ENCODE measurements at regions not wholly inside any gene's neighbourhood (a gene's known extent, or its start where the extent isn't known, plus 50 kb on each side); places are given as distances from the start of the nearest gene placed in this dataset.

- DNase-seq (ENCODE audit: low spot score) = no peak
Observed at GRCh38 chr13:106350208-106350607, 185.3 kb downstream of the EFNB2 start.

DNA sequence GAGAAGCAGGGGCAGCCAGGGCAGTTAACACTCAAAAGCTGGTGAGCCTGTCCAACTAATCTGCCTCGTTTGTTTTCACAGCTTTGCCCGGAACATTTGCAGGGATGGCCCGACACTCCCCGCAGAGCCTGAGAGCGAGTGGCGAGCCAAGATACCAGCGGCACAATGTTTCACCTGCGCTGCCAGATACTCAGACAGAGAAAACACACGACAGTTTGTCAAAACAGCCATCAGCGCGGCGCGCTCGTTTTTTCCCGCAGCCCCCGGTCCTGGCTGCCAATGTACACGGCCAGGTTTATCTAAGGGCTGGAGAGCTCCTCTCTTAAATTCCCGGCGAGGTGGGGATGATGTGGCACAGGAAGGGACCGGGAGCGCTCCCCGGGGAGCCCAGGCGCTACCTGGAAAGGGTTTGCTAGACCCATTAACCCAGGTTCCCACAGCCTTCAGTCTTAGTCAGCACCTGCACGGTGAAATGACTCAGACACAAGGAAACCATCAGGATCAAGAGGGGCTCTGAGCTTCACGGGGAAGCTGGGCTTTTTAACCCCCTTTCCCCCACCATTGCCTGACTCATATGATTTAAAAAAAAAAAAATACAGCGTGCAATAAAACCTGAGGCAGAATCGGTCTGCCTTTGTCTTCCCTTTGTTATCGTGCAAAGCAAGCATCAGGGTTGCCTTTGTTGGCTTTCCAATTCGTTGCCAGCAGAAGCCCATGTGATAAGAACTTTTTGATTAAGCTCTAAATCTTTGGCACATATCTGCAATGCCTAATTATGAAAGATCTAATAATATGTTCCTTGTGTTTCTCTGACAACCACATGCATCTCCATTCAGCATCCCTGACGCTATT, 186.2 kb downstream of the EFNB2 start:
- no peak for DNase-seq (ENCODE audit: low spot score)

GRCh38 chr13:106348075-106348840, 187.2 kb downstream of the EFNB2 start:
- peak; percentile 34 for DNase-seq (ENCODE audit: low spot score)

GRCh38 chr13:106344342-106344741, 191.1 kb downstream of the EFNB2 start:
- no peak for DNase-seq (ENCODE audit: low spot score)

GRCh38 chr13:106343836-106344235, 191.6 kb downstream of the EFNB2 start:
- DNase-seq (ENCODE audit: low spot score) = no peak

- no peak for DNase-seq (ENCODE audit: low spot score)
Observed at GRCh38 chr13:106340249-106340648, 195.2 kb downstream of the EFNB2 start.

DNA sequence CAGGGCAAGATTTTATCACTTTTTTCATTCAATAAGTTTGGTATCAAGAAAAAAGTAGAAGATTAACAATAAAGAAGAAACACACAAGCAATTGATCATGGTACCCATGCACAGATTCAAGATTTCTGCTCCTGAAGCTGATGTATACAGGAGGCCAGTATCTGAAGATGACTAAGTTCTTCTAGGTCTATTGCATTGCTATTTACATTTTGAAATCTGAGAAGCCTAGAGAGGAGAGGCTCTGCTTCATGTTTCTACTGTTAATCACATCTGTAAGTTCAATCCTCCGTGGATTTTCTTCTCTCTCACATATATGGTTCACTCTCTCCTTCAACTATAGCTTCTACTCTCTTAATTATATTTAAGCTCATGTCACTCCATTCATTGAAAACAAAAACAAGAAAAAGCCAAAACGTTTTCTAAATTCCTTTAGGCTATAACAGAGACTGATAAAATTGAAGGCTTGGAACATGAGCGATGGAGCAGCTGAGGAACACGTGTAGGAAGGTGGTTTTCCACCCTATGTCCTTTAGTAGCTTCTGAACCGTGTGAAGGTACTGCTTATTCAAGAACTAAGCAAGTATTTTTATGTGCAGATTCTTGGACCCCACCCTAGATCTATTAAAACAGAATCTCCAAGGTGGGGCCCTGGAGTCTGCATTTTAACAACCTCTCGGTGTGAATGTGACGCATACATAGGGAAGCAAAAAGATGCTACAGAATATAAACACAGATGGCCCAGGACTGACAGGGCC, 198.2 kb downstream of the EFNB2 start:
- no peak for DNase-seq (ENCODE audit: low spot score)

- DNase-seq (ENCODE audit: low spot score) = no peak
Observed at GRCh38 chr13:106336668-106337067, 198.8 kb downstream of the EFNB2 start.

GRCh38 chr13:106332621-106333020, 202.8 kb downstream of the EFNB2 start:
- DNase-seq (ENCODE audit: low spot score) = no peak

DNA sequence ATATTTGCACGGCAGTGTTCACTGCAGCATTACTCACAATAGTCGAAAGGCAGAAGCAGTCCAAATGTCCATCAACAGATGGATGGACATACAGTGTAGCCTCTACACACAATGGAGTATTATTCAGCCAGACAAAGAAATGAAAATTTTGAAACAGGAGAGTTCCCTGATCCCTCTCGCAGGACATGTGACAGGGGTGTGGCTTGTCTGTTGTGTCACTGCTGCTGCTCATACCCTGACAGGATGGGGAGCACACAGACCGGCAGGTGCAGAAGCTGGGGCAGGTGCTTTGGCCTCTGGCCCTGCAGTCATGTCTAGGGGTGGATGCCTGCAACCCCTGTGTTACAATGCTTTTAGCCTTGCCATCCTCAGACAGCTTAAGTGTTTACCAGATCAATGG, 204.3 kb downstream of the EFNB2 start:
- DNase-seq (ENCODE audit: low spot score) = no peak

- DNase-seq (ENCODE audit: low spot score) = no peak
Observed at GRCh38 chr13:106329941-106330340, 205.5 kb downstream of the EFNB2 start.

DNA sequence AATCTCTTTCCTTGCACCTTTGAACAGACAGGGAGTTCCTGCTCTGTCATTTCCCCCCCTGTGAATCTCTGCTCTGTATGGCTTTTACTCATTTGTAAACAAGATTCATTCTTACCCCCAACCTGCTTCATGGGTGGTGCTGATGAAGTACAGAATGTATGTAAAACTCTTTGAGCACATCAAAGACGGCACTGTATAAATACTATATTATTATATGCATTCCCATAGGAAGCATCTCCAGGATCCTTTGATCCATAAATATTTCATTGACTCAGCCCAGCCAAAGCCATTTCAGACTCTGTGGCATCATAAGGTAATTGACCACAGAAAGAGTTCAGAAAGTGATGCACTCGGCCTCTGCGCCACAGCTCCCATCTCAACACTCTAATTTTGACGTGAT, 208.7 kb downstream of the EFNB2 start:
- no peak for DNase-seq (ENCODE audit: low spot score)

- DNase-seq (ENCODE audit: low spot score) = no peak
Observed at GRCh38 chr13:106324444-106324843, 211.0 kb downstream of the EFNB2 start.

DNA sequence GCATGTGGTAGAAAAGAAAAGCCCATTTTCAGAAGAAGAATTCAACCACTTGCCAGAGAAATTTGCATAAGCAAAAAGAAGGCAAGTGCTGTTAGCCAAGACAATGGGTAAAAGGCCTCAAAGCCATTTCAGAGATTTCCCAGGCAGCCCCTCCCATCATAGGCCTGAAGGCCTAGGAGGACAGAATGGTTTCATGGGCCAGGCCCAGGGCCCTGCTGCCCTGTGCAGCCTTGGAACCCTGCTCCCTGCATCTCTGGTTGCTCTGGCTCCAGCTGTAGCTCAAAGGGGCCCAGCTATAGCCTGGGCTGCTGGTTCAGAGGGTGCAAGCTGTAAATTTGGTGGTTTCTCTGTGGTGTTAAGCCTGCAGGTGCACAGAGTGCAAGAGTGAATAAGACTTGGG, 212.8 kb downstream of the EFNB2 start:
- no peak for DNase-seq (ENCODE audit: low spot score)

DNA sequence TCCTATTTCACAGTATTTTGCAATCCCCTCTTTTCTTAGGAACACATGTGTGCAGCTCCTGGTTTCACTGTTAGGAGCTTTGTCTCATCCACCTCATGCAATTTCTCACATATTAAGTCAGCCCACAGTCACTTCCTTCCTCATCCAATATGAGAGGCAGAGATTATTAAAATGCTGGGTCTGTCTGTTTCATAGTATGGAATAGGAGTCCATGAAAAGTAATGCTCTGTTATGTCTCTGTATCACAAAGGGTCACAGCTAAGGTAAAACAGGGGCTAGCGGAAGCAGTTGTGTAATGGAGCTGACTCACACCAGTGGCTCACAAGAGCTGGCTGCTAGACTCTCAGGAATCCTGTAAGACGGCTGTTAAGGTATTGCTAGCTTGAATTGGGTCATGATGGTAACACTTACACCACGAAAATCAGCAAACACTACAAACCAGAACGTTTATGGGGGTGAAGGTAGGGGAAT, 216.5 kb downstream of the EFNB2 start:
- peak; percentile 83 for DNase-seq (ENCODE audit: low spot score)

DNA sequence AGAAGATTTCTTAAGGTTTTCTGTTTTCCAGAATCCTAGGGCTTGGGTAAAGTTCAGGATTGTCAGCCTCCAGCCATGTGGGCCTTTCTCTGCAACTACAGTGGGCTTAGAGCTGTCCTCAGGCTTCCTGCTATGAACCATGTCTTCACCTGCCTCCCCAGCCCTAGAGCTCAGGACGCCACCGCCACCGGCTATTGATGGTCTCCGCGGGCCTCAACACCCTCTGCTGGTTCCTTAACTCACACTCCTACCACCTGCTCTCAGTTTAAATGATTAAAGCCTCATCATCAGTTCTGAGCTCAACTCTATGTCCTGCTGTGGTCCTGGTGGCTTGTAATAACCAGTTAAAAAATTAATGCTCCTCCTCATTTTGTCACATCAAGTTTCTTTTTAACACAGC, 221.0 kb downstream of the EFNB2 start:
- no peak for DNase-seq (ENCODE audit: low spot score)

- DNase-seq (ENCODE audit: low spot score) = no peak
Observed at GRCh38 chr13:106311004-106311403, 224.5 kb downstream of the EFNB2 start.

- DNase-seq (ENCODE audit: low spot score) = no peak
Observed at GRCh38 chr13:106310291-106310865, 225.1 kb downstream of the EFNB2 start.

GRCh38 chr13:106306748-106307277, 228.6 kb downstream of the EFNB2 start:
- DNase-seq (ENCODE audit: low spot score) = no peak

GRCh38 chr13:106302843-106303242, 232.6 kb downstream of the EFNB2 start:
- no peak for DNase-seq (ENCODE audit: low spot score)

DNA sequence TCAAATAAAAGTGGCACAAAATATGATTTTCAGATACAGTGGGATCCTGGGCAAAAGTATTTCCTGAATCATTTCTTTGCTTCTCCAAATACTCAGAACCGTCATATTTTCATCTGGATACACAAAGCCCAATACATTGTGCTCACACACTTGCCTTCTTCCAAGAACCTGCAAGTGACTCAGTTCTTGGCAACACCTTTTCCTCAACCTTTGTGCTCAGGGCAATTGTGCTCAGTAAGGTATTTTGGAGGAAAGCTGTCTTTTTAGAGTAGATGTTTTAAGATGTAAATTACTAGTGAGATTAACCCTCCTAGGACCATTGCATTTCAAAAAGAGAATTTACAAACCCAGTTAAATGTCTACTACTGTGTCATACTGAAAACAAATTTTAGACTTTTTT, 233.5 kb downstream of the EFNB2 start:
- DNase-seq (ENCODE audit: low spot score) = no peak

DNA sequence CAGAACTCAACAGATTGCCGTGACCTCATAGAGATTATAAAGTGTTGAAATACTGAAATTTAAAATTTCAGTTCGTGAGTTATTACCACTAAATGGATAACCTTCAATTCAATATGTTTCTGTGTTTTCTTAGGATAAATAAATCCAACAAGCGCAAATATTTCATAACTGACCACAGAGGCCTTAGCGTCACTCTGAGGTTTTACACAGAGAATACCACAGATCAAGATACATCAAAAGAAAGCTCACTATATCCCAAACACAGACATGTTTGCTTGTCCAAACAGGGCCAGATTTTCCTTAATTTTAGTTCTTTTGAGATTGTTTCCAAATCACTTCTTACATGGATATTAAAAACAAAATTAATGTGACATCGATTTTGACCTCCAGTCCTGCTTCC, 235.8 kb downstream of the EFNB2 start:
- DNase-seq (ENCODE audit: low spot score) = no peak

Data from AG08395 (cell line).